NCI-H1694 (cell line): ENCODE measurements at regions not wholly inside any gene's neighbourhood (a gene's known extent, or its start where the extent isn't known, plus 50 kb on each side); places are given as distances from the start of the nearest gene placed in this dataset.
"Not testable (repeated sequence)": the region's sequence is repeated elsewhere in the genome, so short reads cannot be mapped to it uniquely, and the experiment has no call there.

Experiments used
- DNase-seq: peaks from one replicate; lab custom pipeline; 2025; lab: John Stamatoyannopoulos, UW

DNA sequence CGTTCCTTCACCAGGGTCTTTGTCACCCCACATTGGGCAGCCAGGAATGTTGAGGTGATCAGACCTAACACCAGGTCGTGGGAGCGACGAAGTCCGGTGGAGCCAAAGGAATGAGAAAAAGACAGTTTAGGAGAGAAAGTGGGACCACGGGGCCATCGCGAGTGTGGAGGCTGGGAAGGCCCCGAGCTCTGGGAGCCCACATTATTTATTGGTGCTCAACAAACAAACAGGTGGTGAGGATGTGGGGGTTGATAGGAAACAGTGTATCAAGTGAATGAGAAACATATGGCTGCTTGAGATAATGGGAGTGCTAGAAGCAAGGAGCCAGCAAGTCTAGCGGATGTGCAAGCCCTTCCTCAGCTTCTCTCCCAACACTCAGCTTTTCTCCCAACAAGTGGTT is 287.1 kb upstream of the SGK1 start:
- no peak for DNase-seq

DNA sequence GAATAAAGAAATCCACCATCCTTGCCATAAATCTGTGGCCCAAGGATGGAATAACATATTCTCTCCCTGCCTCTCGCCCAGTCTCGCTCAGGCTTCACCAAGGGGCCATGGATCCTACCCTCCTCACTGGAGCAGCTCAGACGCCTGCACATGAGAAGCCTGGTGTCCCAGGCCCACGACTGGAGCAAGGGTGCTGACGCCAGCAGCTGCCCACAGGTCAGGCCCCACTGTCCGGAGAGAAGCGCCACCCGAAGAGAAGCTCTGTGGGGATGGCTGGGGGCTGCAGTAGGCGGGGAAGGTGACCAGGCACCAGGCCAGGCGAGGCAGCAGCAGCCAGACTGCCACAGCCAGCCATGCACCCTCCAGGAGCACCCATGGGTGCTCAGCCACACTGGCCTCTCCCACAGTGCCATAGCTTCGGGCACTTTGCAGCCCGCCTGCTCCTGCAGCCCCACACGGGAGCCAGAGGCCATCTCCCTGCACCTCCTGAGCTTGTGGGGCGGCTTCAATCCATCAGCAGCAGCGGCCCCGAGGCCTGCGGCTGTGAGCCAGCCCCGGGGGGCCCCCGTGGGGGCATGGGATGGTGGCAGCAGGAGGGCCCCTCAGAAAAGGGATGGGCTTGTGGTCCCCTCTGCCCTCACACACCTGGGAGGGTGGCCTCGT is 286.2 kb upstream of the SGK1 start:
- DNase-seq = no peak

- DNase-seq = no peak
These were observed 285.6 kb upstream of the SGK1 start for GRCh38 chr6:134603561-134603960.

GRCh38 chr6:134602123-134602522 is 284.2 kb upstream of the SGK1 start:
- DNase-seq = no peak

DNA sequence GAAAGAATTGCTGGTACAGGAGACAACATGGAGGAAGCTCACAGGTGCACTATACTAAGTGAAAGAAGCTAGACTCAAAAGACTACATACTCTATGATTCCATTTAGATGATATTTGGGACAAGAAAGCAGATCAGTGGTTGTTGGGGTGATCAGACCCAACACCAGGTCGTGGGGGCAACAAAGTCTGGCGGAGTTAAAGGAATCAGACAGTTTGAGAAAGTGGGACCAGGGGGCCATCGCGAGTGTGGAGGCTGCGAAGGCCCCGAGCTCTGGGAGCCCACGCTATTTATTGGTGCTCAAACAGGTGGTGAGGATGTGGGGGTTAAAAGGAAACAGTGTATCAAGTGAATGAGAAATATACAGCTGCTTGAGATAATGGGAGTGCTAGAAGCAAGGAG is 282.8 kb upstream of the SGK1 start:
- no peak for DNase-seq

DNA sequence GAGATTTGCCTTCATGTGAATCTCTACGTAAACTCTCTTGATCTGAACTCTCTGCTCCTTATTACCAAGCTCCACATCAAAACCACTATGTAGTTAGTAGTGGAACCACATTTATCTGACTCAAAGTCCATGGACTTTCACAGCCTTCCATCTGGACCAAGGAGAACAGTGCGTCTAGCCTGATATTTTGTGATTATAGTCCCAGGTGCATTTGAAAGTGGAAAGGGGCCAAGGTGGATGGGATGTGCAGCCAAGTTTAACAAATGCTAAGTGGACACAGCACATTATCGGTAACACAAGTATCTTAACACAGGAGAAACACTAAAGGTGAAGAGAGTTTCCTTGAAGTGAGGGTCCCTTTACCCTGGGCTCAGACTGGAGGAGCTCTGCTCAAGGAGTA is 281.2 kb upstream of the SGK1 start:
- no peak for DNase-seq

DNA sequence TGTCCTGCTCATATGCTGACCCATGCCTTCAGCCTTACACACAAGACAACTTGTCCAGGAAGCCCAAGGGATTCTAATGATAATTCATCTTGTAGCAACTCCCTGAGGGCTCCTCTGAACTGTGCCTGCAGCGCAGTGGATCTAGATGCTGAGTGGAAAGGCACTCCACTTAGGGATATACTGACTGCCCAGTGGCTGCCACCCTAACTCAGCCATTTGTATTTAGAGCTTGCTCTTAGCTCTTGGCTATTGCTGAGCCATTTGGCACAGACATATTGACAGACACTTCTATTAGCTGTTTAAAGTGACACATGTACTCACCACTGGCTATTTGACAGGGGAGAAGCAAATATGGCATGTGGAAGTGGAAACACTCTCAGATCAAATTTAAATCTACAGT is 278.3 kb upstream of the SGK1 start:
- no peak for DNase-seq

DNA sequence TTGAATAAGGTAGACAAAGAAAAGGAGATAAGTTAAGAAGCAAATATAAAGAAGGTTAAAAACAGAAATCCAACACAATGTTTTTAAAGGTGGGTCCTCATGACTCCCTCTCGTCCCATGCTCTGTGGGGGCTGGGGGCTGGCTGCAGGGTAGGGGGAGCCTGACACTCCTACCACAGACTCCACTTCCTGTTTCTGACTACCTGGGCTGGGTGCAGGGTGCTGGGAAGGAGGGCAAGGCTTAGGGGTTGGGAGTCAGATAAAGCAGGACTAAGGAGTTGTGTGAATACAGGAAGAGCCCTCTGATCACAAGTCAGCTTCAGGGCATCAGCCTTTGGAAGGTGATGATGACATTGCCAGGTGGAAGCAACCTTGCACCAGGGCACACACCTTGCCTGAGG is 277.0 kb upstream of the SGK1 start:
- no peak for DNase-seq

DNA sequence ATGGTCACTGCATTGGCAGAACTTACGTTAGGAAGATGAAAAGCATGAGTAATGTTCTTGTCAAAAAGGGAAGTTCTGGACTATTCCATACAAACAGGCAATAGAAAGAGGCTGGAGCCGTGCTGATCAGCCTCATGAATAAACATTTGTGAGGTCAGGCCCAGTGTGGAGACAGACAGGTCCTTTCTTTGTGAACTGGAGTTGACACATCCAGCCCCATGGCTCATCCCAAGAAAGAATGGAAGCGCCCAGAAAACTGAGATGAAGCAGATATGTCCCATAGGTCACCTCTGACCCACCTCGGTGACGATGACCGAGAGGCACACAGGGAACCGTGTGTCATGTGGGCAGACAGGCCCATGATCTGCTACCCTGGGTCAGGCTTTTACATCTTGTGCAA is 276.0 kb upstream of the SGK1 start:
- DNase-seq = no peak

GRCh38 chr6:134593442-134593841 is 275.5 kb upstream of the SGK1 start:
- no peak for DNase-seq

- no peak for DNase-seq
These were observed 275.1 kb upstream of the SGK1 start for GRCh38 chr6:134593024-134593423.

- no peak for DNase-seq
These were observed 272.5 kb upstream of the SGK1 start for GRCh38 chr6:134590449-134590848.

DNA sequence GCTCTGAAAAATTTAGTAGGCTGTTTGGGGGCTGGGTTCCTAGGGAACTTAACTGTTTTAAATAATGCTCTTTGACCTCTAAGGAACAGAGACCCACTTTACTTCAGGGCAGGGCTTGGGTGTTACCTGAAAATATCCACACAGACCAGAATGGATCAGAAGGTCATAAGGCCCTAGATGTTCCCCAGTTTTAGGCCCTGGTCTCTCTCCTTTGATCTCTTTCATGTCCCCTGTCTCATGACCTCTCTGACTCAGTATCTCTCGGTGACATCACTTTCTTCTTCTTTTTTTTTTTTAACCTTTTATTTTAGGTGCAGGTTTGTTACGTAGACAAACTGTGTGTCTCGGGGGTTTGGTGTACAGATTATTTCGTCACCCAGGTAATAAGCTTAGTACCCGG is 272.1 kb upstream of the SGK1 start:
- no peak for DNase-seq

GRCh38 chr6:134589512-134589911 is 271.6 kb upstream of the SGK1 start:
- no peak for DNase-seq

- no peak for DNase-seq
These were observed 270.4 kb upstream of the SGK1 start for GRCh38 chr6:134588267-134588666.

DNA sequence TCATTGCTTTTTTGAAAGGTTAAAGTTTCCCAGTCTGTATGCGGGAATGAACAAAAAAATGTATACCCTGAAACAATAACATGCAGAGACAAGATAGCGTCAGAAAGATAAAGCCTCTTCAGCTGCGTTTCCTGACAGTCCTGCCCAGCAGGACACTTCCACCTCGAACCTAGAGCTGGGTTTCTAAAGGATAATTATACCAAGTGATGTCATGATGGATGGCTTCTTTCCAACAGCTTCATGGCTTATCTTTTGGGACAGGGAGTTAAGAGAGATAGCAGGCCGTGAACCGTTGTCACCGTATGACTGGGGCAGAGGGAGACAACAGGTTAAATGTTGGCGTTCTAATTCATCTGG is 267.6 kb upstream of the SGK1 start:
- no peak for DNase-seq

- no peak for DNase-seq
These were observed 267.1 kb upstream of the SGK1 start for GRCh38 chr6:134584847-134585516.

DNA sequence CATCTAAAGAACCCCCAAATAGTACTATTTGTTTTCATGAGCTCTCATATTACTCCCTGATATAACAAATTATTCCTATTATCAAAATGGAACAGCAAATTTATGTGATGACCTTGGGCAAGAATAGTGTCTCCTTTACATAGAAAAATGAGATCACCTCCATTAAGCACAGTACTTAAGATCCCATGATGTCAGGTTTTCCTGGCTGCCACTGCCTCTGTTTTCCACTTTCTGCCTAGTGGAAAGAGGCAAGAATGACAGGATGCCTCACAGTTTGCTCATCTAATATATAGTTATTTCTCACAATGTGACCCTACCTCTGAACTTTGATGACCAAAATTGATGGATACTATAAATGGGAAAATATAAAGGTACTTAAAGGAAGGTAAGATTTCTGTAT is 260.1 kb upstream of the SGK1 start:
- no peak for DNase-seq

DNA sequence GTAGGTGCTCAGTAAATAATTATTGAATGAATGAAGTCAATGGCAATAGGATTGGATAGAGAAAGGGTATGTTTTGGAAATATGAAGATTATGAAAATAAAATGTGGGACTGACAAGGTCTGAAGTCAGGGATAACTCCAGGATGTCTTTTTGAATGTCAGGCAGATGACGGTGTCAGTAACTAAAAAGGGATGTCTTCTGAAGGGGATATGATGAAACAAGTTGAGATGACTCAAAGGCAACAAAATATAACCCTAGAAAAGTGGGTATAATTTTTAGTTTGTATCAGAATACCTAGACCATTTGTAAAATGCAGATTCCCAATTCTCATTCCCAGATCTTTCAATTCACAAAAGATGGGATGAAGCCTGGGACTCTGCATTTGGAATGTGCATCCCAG is 257.3 kb upstream of the SGK1 start:
- no peak for DNase-seq

DNA sequence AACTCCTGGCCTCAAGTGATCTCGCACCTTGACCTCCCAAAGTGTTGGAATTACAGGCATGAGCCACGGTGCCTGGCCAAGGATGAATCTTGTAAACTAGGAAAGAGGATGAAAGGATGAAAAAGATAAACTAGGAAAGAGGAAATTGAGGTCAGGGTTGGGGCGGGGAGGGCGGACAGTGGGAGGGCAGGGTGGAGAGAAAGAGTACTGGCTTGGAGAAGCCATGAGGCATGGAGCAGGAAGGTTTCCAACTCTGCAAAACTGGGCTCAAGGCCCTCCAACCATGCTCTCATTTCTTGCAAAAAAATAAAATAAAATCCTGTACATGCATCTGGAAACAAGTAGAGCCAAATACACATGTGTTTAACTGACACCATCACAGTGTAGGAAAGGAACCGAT is 256.6 kb upstream of the SGK1 start:
- no peak for DNase-seq

GRCh38 chr6:134569996-134570395 is 252.1 kb upstream of the SGK1 start:
- DNase-seq = not testable (repeated sequence)

DNA sequence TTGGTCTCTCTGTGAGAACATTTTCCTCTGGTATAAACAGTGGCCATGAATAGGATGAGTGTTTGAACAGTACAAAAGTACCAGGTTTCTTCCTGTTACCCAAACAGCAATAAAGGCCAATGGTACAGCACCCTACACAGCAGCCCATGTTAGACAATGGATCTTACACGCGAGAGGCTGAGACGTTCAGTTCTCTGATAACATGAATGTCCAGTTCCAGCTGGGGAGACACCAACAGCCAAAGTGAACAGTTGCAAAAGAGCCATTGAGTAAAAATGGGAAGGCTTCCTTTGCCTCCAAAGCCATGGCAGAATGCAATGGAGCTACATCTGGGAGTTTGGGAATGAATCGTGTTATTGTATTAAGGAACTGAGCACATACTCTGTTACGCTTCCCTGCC is 246.8 kb upstream of the SGK1 start:
- no peak for DNase-seq

DNA sequence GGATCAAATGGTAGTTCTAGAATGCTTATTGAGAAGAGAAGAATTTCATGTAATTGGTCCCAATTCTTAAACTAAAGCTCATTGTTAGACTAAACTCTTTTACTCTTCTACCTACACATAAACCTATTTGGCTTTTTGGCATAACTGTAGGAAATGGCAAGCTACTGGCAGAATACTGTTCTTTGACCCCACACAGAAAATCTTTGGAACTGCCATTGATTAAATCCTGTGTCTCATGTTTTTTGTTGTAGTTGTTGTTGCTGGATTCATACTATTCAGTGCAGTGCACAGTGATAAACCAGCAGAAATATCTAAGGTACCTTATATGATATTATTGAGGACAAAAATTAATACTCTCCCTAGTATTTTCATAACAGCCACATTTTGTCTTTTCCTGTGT is 242.1 kb upstream of the SGK1 start:
- DNase-seq = no peak

- DNase-seq = no peak
These were observed 239.6 kb upstream of the SGK1 start for GRCh38 chr6:134557509-134557908.
